Sigmoid colon (tissue), 4 donors: ENCODE measurements at regions not wholly inside any gene's neighbourhood (a gene's known extent, or its start where the extent isn't known, plus 50 kb on each side); places are given as distances from the start of the nearest gene placed in this dataset.

Source experiments
- EP300 ChIP-seq, 4 donors: sonication (generic); formaldehyde crosslinking; IDR thresholded peaks; one replicate each; pipeline ENCODE4 v1.6.1; 2017; ENCODE audit warnings: antibody characterized with exemption in 4 of 4
- POLR2A ChIP-seq, 2 donors: fragments of 450-650 bp; IDR thresholded peaks; one replicate each; pipeline ENCODE4 v1.6.1; 2016; ENCODE audit warnings: antibody characterized with exemption in 2 of 2, mild to moderate bottlenecking in 2 of 2, moderate library complexity in 2 of 2
- POLR2AphosphoS5 ChIP-seq, 4 donors: sonication (generic); formaldehyde crosslinking; IDR thresholded peaks; one replicate each; pipeline ENCODE4 v1.6.1; 2017; ENCODE audit warnings: antibody characterized with exemption in 4 of 4
- TF ChIP-seq, protein P1 (sequence below), 4 experiments: fragments of 450-650 bp in 3 of 4; fragments of 200-600 bp in 1 of 4; IDR thresholded peaks; one replicate each; pipeline ENCODE4 v1.5.1; 2016 to 2019; ENCODE audit warnings: antibody characterized with exemption in 4 of 4, mild to moderate bottlenecking in 3 of 4, moderate library complexity in 2 of 4

DNA sequence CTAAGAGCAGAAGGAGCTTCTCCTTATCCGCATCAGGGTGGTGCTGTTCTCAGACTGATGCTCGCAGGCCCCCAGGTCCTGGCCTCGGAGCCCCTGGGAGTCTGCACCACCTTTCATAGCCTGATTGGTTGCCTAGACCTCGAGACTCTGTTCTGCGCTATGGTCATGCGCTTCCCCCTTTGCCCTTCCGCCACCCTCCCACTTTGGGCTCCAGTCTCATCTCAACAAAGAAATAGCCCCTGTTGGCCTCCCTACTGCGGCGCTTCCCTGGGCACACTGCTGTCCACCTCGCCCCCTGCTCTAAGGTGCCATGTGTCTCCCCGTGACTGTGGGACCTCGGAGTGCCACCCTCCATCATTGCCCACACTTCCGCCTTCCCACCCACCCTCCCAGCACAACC, 102.9 kb upstream of the TWIST2 start:
- TF ChIP-seq, protein P1, sequence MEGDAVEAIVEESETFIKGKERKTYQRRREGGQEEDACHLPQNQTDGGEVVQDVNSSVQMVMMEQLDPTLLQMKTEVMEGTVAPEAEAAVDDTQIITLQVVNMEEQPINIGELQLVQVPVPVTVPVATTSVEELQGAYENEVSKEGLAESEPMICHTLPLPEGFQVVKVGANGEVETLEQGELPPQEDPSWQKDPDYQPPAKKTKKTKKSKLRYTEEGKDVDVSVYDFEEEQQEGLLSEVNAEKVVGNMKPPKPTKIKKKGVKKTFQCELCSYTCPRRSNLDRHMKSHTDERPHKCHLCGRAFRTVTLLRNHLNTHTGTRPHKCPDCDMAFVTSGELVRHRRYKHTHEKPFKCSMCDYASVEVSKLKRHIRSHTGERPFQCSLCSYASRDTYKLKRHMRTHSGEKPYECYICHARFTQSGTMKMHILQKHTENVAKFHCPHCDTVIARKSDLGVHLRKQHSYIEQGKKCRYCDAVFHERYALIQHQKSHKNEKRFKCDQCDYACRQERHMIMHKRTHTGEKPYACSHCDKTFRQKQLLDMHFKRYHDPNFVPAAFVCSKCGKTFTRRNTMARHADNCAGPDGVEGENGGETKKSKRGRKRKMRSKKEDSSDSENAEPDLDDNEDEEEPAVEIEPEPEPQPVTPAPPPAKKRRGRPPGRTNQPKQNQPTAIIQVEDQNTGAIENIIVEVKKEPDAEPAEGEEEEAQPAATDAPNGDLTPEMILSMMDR (IDR thresholded peaks at IDR 0.05), result no peak
- TF ChIP-seq POLR2A (IDR thresholded peaks at IDR 0.05) (no peak), EP300 (IDR thresholded peaks at IDR 0.05) (no peak), POLR2AphosphoS5 (IDR thresholded peaks at IDR 0.05) (no peak)
